ENCODE measurements at regions not wholly inside any gene's neighbourhood (a gene's known extent, or its start where the extent isn't known, plus 50 kb on each side); places are given as distances from the start of the nearest gene placed in this dataset.

DNA sequence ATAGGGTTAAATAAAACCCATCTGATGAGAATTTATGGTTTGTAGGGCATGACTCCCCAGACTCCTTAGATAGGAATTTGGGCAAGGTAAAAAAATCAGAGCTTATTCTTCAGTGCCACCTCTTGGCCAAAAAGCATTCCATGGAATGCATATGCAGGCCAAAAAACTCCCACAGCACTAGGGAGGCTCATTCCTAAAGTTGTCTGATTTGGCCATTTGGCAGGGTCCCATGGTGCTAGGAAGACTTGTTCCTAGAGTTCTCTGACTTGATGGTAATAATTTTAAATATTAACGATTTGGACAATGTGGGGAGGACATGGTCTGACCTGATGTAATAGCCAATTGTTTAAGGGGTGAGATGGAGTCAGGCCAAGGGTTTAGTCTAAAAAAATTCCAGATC is 93.0 kb downstream of the SPIN4 start:
- TF ChIP-seq POLR2A (IDR thresholded peaks at IDR 0.05): no peak
- no peak for TF ChIP-seq CTCF (IDR thresholded peaks at IDR 0.05)
